ENCODE measurements at regions not wholly inside any gene's neighbourhood (a gene's known extent, or its start where the extent isn't known, plus 50 kb on each side); places are given as distances from the start of the nearest gene placed in this dataset.

- Histone ChIP-seq H3K27me3 (no peaks in the 10 kb centered on the region), H3K4me1 (ENCODE audit: insufficient read depth) (no peaks in the 10 kb centered on the region), H3K27ac (no peak overlapping the region), H3K9me3 (ENCODE audit: low read depth) (no peaks in the 10 kb centered on the region), H2AFZ (no peak overlapping the region), H4K20me1 (ENCODE audit: insufficient read depth, poor library complexity, severe bottlenecking) (no peaks in the 10 kb centered on the region), H3K79me2 (no peaks in the 10 kb centered on the region), H3K9me2 (replicated peaks; ENCODE audit: insufficient read depth) (no peaks in the 10 kb centered on the region), H3K36me3 (replicated peaks; ENCODE audit: insufficient read depth, low read depth) (no peaks in the 10 kb centered on the region), H3K4me2 (no peak overlapping the region), H3K4me3 (no peak overlapping the region)
- 95% methylated on average over 3 of the region's 3 CpGs for WGBS (ENCODE audit: low lambda C conversion rate, missing lambda C conversion rate)
- no peak for DNase-seq (ENCODE audit: low spot score)
- TF ChIP-seq EZH2 (IDR thresholded peaks at IDR 0.05; ENCODE audit: borderline replicate concordance) (no peak), EZH2phosphoT487 (IDR thresholded peaks at IDR 0.05; ENCODE audit: low read depth, severe bottlenecking, unreplicated experiment) (no peak), CTCF (IDR thresholded peaks at IDR 0.05; ENCODE audit: poor library complexity) (no peak)
Observed at GRCh38 chr10:64316833-64317232, 795.6 kb downstream of the REEP3 start.

- 54% methylated on average over 6 of the region's 6 CpGs for WGBS (ENCODE audit: low lambda C conversion rate, missing lambda C conversion rate)
- Histone ChIP-seq H3K9me3 (ENCODE audit: low read depth) (no peaks in the 10 kb centered on the region), H4K20me1 (ENCODE audit: insufficient read depth, poor library complexity, severe bottlenecking) (no peaks in the 10 kb centered on the region), H3K4me3 (no peak overlapping the region), H3K4me1 (ENCODE audit: insufficient read depth) (no peaks in the 10 kb centered on the region), H2AFZ (no peak overlapping the region), H3K4me2 (no peak overlapping the region), H3K27ac (no peak overlapping the region), H3K79me2 (no peaks in the 10 kb centered on the region), H3K9me2 (replicated peaks; ENCODE audit: insufficient read depth) (no peaks in the 10 kb centered on the region), H3K36me3 (replicated peaks; ENCODE audit: insufficient read depth, low read depth) (no peaks in the 10 kb centered on the region), H3K27me3 (no peaks in the 10 kb centered on the region)
- no peak for DNase-seq (ENCODE audit: low spot score)
- TF ChIP-seq EZH2 (IDR thresholded peaks at IDR 0.05; ENCODE audit: borderline replicate concordance), result no peak
- no peak for TF ChIP-seq EZH2phosphoT487 (IDR thresholded peaks at IDR 0.05; ENCODE audit: low read depth, severe bottlenecking, unreplicated experiment)
- no peak for TF ChIP-seq CTCF (IDR thresholded peaks at IDR 0.05; ENCODE audit: poor library complexity)
Observed at GRCh38 chr10:64320448-64320847, 799.2 kb downstream of the REEP3 start.

- Histone ChIP-seq H3K9me3 (ENCODE audit: low read depth) (no peaks in the 10 kb centered on the region), H3K79me2 (no peaks in the 10 kb centered on the region), H3K4me1 (ENCODE audit: insufficient read depth) (no peaks in the 10 kb centered on the region), H3K4me2 (no peak overlapping the region), H4K20me1 (ENCODE audit: insufficient read depth, poor library complexity, severe bottlenecking) (no peaks in the 10 kb centered on the region), H3K36me3 (replicated peaks; ENCODE audit: insufficient read depth, low read depth) (no peaks in the 10 kb centered on the region), H3K4me3 (no peak overlapping the region), H3K27ac (no peak overlapping the region), H2AFZ (no peak overlapping the region), H3K27me3 (no peaks in the 10 kb centered on the region), H3K9me2 (replicated peaks; ENCODE audit: insufficient read depth) (no peaks in the 10 kb centered on the region)
- 98% methylated on average over 5 of the region's 5 CpGs for WGBS (ENCODE audit: low lambda C conversion rate, missing lambda C conversion rate)
- no peak for DNase-seq (ENCODE audit: low spot score)
- TF ChIP-seq EZH2phosphoT487 (IDR thresholded peaks at IDR 0.05; ENCODE audit: low read depth, severe bottlenecking, unreplicated experiment) (no peak), CTCF (IDR thresholded peaks at IDR 0.05; ENCODE audit: poor library complexity) (no peak), EZH2 (IDR thresholded peaks at IDR 0.05; ENCODE audit: borderline replicate concordance) (no peak)
Observed at GRCh38 chr10:64329510-64329909, 808.3 kb downstream of the REEP3 start.

- H3K27ac ChIP-seq, result no peak overlapping the region
- H3K27me3 ChIP-seq, result no peaks in the 10 kb centered on the region
- no peaks in the 10 kb centered on the region for H3K79me2 ChIP-seq
- no peaks in the 10 kb centered on the region for H3K9me2 ChIP-seq (replicated peaks; ENCODE audit: insufficient read depth)
- no peaks in the 10 kb centered on the region for H4K20me1 ChIP-seq (ENCODE audit: insufficient read depth, poor library complexity, severe bottlenecking)
- no peaks in the 10 kb centered on the region for H3K9me3 ChIP-seq (ENCODE audit: low read depth)
- no peak overlapping the region for H3K4me2 ChIP-seq
- no peak overlapping the region for H2AFZ ChIP-seq
- no peak for DNase-seq (ENCODE audit: low spot score)
- WGBS (ENCODE audit: low lambda C conversion rate, missing lambda C conversion rate), result 14% methylated on average over 1 of the region's 1 CpG
- no peaks in the 10 kb centered on the region for H3K4me1 ChIP-seq (ENCODE audit: insufficient read depth)
- TF ChIP-seq EZH2phosphoT487 (IDR thresholded peaks at IDR 0.05; ENCODE audit: low read depth, severe bottlenecking, unreplicated experiment) (no peak), EZH2 (IDR thresholded peaks at IDR 0.05; ENCODE audit: borderline replicate concordance) (no peak), CTCF (IDR thresholded peaks at IDR 0.05; ENCODE audit: poor library complexity) (no peak)
- H3K36me3 ChIP-seq (replicated peaks; ENCODE audit: insufficient read depth, low read depth), result no peaks in the 10 kb centered on the region
- no peak overlapping the region for H3K4me3 ChIP-seq
Observed at GRCh38 chr10:64332551-64332950, 811.4 kb downstream of the REEP3 start.

Measured in hepatocyte (in vitro differentiated cells).